ENCODE measurements at regions not wholly inside any gene's neighbourhood (a gene's known extent, or its start where the extent isn't known, plus 50 kb on each side); places are given as distances from the start of the nearest gene placed in this dataset.

- ChIA-PET CTCF (no interaction called here), POLR2A (no interaction called here)
- H3K4me1 Mint-ChIP-seq = no peaks in the 10 kb centered on the region
- H3K4me3 Mint-ChIP-seq = no peak overlapping the region
- H3K27ac Mint-ChIP-seq = no peak overlapping the region
- peaks cover 13% of the 10 kb centered on the region for H3K9me3 Mint-ChIP-seq
- no peaks in the 10 kb centered on the region for H3K27me3 Mint-ChIP-seq
- no peak for DNase-seq
- H3K36me3 Mint-ChIP-seq (ENCODE audit: low read depth) = no peaks in the 10 kb centered on the region
Measured at GRCh38 chr6:142500250-142500786, 198.5 kb downstream of the ADGRG6 start.

GRCh38 chr6:142501795-142502194 lies 200.0 kb downstream of the ADGRG6 start:
- no peak overlapping the region for H3K27ac Mint-ChIP-seq
- no peak for DNase-seq
- POLR2A ChIA-PET = no interaction called here
- no peak overlapping the region for H3K4me3 Mint-ChIP-seq
- H3K9me3 Mint-ChIP-seq = peaks cover 13% of the 10 kb centered on the region
- CTCF ChIA-PET = no interaction called here
- H3K27me3 Mint-ChIP-seq = no peaks in the 10 kb centered on the region
- no peaks in the 10 kb centered on the region for H3K36me3 Mint-ChIP-seq (ENCODE audit: low read depth)
- H3K4me1 Mint-ChIP-seq = no peaks in the 10 kb centered on the region

GRCh38 chr6:142507065-142507464 lies 205.3 kb downstream of the ADGRG6 start:
- Mint-ChIP-seq H3K4me1 (no peaks in the 10 kb centered on the region), H3K36me3 (ENCODE audit: low read depth) (no peaks in the 10 kb centered on the region), H3K9me3 (peaks cover 9% of the 10 kb centered on the region), H3K27me3 (peaks cover 2% of the 10 kb centered on the region), H3K27ac (no peak overlapping the region), H3K4me3 (no peak overlapping the region)
- POLR2A ChIA-PET = no interaction called here
- DNase-seq = no peak
- CTCF ChIA-PET = no interaction called here

- CTCF ChIA-PET = no interaction called here
- no peaks in the 10 kb centered on the region for H3K36me3 Mint-ChIP-seq (ENCODE audit: low read depth)
- POLR2A ChIA-PET = no interaction called here
- H3K9me3 Mint-ChIP-seq = peaks cover under 1% of the 10 kb centered on the region
- H3K4me1 Mint-ChIP-seq = no peaks in the 10 kb centered on the region
- H3K27me3 Mint-ChIP-seq = peaks cover 2% of the 10 kb centered on the region
- no peak for DNase-seq
- no peak overlapping the region for H3K4me3 Mint-ChIP-seq
- no peak overlapping the region for H3K27ac Mint-ChIP-seq
Measured at GRCh38 chr6:142510211-142510610, 208.4 kb downstream of the ADGRG6 start.

GRCh38 chr6:142518126-142518525 lies 216.3 kb downstream of the ADGRG6 start:
- no peak overlapping the region for H3K4me3 Mint-ChIP-seq
- no peak overlapping the region for H3K27ac Mint-ChIP-seq
- H3K27me3 Mint-ChIP-seq = peaks cover 1% of the 10 kb centered on the region
- no peaks in the 10 kb centered on the region for H3K36me3 Mint-ChIP-seq (ENCODE audit: low read depth)
- POLR2A ChIA-PET = no interaction called here
- CTCF ChIA-PET = no interaction called here
- H3K9me3 Mint-ChIP-seq = no peaks in the 10 kb centered on the region
- DNase-seq = no peak
- no peaks in the 10 kb centered on the region for H3K4me1 Mint-ChIP-seq

GRCh38 chr6:142518761-142519160 lies 217.0 kb downstream of the ADGRG6 start:
- H3K27me3 Mint-ChIP-seq = peaks cover 1% of the 10 kb centered on the region
- ChIA-PET POLR2A (no interaction called here), CTCF (no interaction called here)
- H3K4me1 Mint-ChIP-seq = no peaks in the 10 kb centered on the region
- no peaks in the 10 kb centered on the region for H3K9me3 Mint-ChIP-seq
- no peak overlapping the region for H3K27ac Mint-ChIP-seq
- no peak overlapping the region for H3K4me3 Mint-ChIP-seq
- no peaks in the 10 kb centered on the region for H3K36me3 Mint-ChIP-seq (ENCODE audit: low read depth)
- no peak for DNase-seq

- Mint-ChIP-seq H3K27me3 (peaks cover 3% of the 10 kb centered on the region), H3K27ac (no peak overlapping the region), H3K4me1 (no peaks in the 10 kb centered on the region), H3K4me3 (no peak overlapping the region), H3K36me3 (ENCODE audit: low read depth) (no peaks in the 10 kb centered on the region), H3K9me3 (no peaks in the 10 kb centered on the region)
- ChIA-PET CTCF (no interaction called here), POLR2A (no interaction called here)
- no peak for DNase-seq
Measured at GRCh38 chr6:142521791-142522190, 220.0 kb downstream of the ADGRG6 start.

GRCh38 chr6:142523515-142524375 lies 221.9 kb downstream of the ADGRG6 start:
- no peak overlapping the region for H3K27ac Mint-ChIP-seq
- POLR2A ChIA-PET = no interaction called here
- CTCF ChIA-PET = no interaction called here
- H3K27me3 Mint-ChIP-seq = peaks cover 3% of the 10 kb centered on the region
- no peaks in the 10 kb centered on the region for H3K4me1 Mint-ChIP-seq
- no peaks in the 10 kb centered on the region for H3K9me3 Mint-ChIP-seq
- no peak overlapping the region for H3K4me3 Mint-ChIP-seq
- no peaks in the 10 kb centered on the region for H3K36me3 Mint-ChIP-seq (ENCODE audit: low read depth)
- DNase-seq = no peak

GRCh38 chr6:142530566-142530965 lies 228.8 kb downstream of the ADGRG6 start:
- POLR2A ChIA-PET = no interaction called here
- no peak overlapping the region for H3K27ac Mint-ChIP-seq
- no peak overlapping the region for H3K4me3 Mint-ChIP-seq
- H3K9me3 Mint-ChIP-seq = peaks cover 17% of the 10 kb centered on the region
- H3K36me3 Mint-ChIP-seq (ENCODE audit: low read depth) = no peaks in the 10 kb centered on the region
- CTCF ChIA-PET = no interaction called here
- H3K27me3 Mint-ChIP-seq = no peaks in the 10 kb centered on the region
- H3K4me1 Mint-ChIP-seq = no peaks in the 10 kb centered on the region
- DNase-seq = no peak

GRCh38 chr6:142531727-142532126 lies 229.9 kb downstream of the ADGRG6 start:
- no peaks in the 10 kb centered on the region for H3K4me1 Mint-ChIP-seq
- peaks cover 20% of the 10 kb centered on the region for H3K9me3 Mint-ChIP-seq
- DNase-seq = no peak
- no peaks in the 10 kb centered on the region for H3K36me3 Mint-ChIP-seq (ENCODE audit: low read depth)
- H3K4me3 Mint-ChIP-seq = no peak overlapping the region
- ChIA-PET CTCF (no interaction called here), POLR2A (no interaction called here)
- H3K27me3 Mint-ChIP-seq = no peaks in the 10 kb centered on the region
- H3K27ac Mint-ChIP-seq = no peak overlapping the region

- peaks cover 20% of the 10 kb centered on the region for H3K9me3 Mint-ChIP-seq
- H3K4me1 Mint-ChIP-seq = no peaks in the 10 kb centered on the region
- no peaks in the 10 kb centered on the region for H3K36me3 Mint-ChIP-seq (ENCODE audit: low read depth)
- no peak for DNase-seq
- ChIA-PET POLR2A (no interaction called here), CTCF (no interaction called here)
- no peak overlapping the region for H3K4me3 Mint-ChIP-seq
- H3K27ac Mint-ChIP-seq = no peak overlapping the region
- H3K27me3 Mint-ChIP-seq = no peaks in the 10 kb centered on the region
Measured at GRCh38 chr6:142534076-142534475, 232.3 kb downstream of the ADGRG6 start.

- Mint-ChIP-seq H3K9me3 (peaks cover 20% of the 10 kb centered on the region), H3K27me3 (no peaks in the 10 kb centered on the region), H3K36me3 (ENCODE audit: low read depth) (no peaks in the 10 kb centered on the region), H3K4me3 (no peak overlapping the region), H3K27ac (no peak overlapping the region), H3K4me1 (no peaks in the 10 kb centered on the region)
- DNase-seq = no peak
- ChIA-PET CTCF (no interaction called here), POLR2A (no interaction called here)
Measured at GRCh38 chr6:142534484-142534883, 232.7 kb downstream of the ADGRG6 start.

GRCh38 chr6:142537612-142538478 lies 236.0 kb downstream of the ADGRG6 start:
- POLR2A ChIA-PET = no interaction called here
- Mint-ChIP-seq H3K9me3 (peaks cover 18% of the 10 kb centered on the region), H3K4me1 (no peaks in the 10 kb centered on the region), H3K36me3 (ENCODE audit: low read depth) (no peaks in the 10 kb centered on the region), H3K27me3 (no peaks in the 10 kb centered on the region), H3K4me3 (no peak overlapping the region), H3K27ac (no peak overlapping the region)
- no peak for DNase-seq
- CTCF ChIA-PET = interaction anchor here (1.8 kb wide), 1 partner anchor 63 kb away, joined by 4 read pairs; no protein-coding TSS in a partner anchor

Measured in activated CD4-positive, alpha-beta memory T cell treated with anti-CD3 and anti-CD28 coated beads, Interleukin-2, amount 10 ng/mL, durations not matched to agents 7 days and 5 days (primary cell).